HEK293 (cell line): ENCODE measurements at regions not wholly inside any gene's neighbourhood (a gene's known extent, or its start where the extent isn't known, plus 50 kb on each side); places are given as distances from the start of the nearest gene placed in this dataset.

ENCODE experiments used
- CTCF ChIA-PET: fragments of 350-600 bp; formaldehyde crosslinking; extraction: SDS; loops from one replicate; lab custom pipeline; 2021; ENCODE audit warnings: antibody characterized with exemption; lab: Yijun Ruan, JAX
- POLR2A ChIA-PET: fragments of 300-600 bp; formaldehyde crosslinking; extraction: SDS; loops from one replicate; lab custom pipeline; 2020; ENCODE audit warnings: antibody characterized with exemption, inconsistent platforms; lab: Yijun Ruan, JAX
- H3K27ac ChIP-seq: fragments of 200-500 bp; sonication (Bioruptor generic); 2 replicates; pipeline ENCODE4 v1.5.1; 2014; ENCODE audit warnings: low read depth, low read length, control low read depth, inconsistent platforms; ENCODE audit errors: extremely low read depth
- H3K36me3 ChIP-seq, 2 experiments: fragments of 200-500 bp in 1 of 2; sonication (Bioruptor generic) in 1 of 2; 1 replicate in 1 of 2; 2 replicates in 1 of 2; pipeline ENCODE4 v1.5.1; 2014 to 2017; ENCODE audit warnings: inconsistent platforms in 2 of 2, low read length in 2 of 2; ENCODE audit not compliant: control insufficient read depth in 2 of 2, insufficient read depth in 1 of 2
- H3K4me1 ChIP-seq: fragments of 200-500 bp; sonication (Bioruptor generic); 2 replicates; pipeline ENCODE4 v1.5.1; 2014; ENCODE audit warnings: mild to moderate bottlenecking, low read length, inconsistent platforms; ENCODE audit not compliant: control insufficient read depth, insufficient read depth
- H3K4me3 ChIP-seq: 2 replicates; pipeline ENCODE4 v1.5.1; 2011; ENCODE audit warnings: low read depth, mild to moderate bottlenecking, control low read depth, low read length, moderate library complexity
- H3K9me3 ChIP-seq: fragments of 200-500 bp; sonication (Bioruptor generic); 2 replicates; pipeline ENCODE4 v1.5.1; 2014; ENCODE audit warnings: low read depth, low read length, inconsistent platforms; ENCODE audit not compliant: control insufficient read depth, insufficient read depth
- ELK4 ChIP-seq: IDR thresholded peaks from 2 replicates; pipeline ENCODE4 v1.6.1; 2011; ENCODE audit warnings: mild to moderate bottlenecking, low read depth, low read length, borderline replicate concordance
- KLF9 ChIP-seq: fragments of 450-650 bp; formaldehyde crosslinking; IDR thresholded peaks from 2 replicates; pipeline ENCODE4 v1.5.1; 2016; ENCODE audit warnings: missing biosample characterization, missing genetic modification characterization, low read depth
- RBAK ChIP-seq: fragments of 450-650 bp; formaldehyde crosslinking; IDR thresholded peaks from 2 replicates; pipeline ENCODE4 v1.5.1; 2016; ENCODE audit warnings: missing biosample characterization, missing genetic modification characterization
- TRIM28 ChIP-seq: IDR thresholded peaks from 2 replicates; pipeline ENCODE4 v1.6.1; 2011; ENCODE audit warnings: low read length, control low read depth, borderline replicate concordance
- ZFP37 ChIP-seq: fragments of 450-650 bp; formaldehyde crosslinking; IDR thresholded peaks from 2 replicates; pipeline ENCODE4 v1.5.1; 2016; ENCODE audit warnings: missing biosample characterization, missing genetic modification characterization
- ZNF114 ChIP-seq: fragments of 450-650 bp; formaldehyde crosslinking; IDR thresholded peaks from 2 replicates; pipeline ENCODE4 v1.5.0; 2017; ENCODE audit warnings: missing biosample characterization, missing genetic modification characterization
- ZNF133 ChIP-seq: fragments of 450-650 bp; formaldehyde crosslinking; IDR thresholded peaks from 2 replicates; pipeline ENCODE4 v1.5.1; 2016; ENCODE audit warnings: missing biosample characterization, missing genetic modification characterization
- ZNF174 ChIP-seq: fragments of 450-650 bp; formaldehyde crosslinking; IDR thresholded peaks from 2 replicates; pipeline ENCODE4 v1.5.0; 2017; ENCODE audit warnings: missing biosample characterization, mild to moderate bottlenecking, missing genetic modification characterization
- ZNF311 ChIP-seq: fragments of 450-650 bp; formaldehyde crosslinking; IDR thresholded peaks from 2 replicates; pipeline ENCODE4 v1.5.1; 2017; ENCODE audit warnings: missing biosample characterization, missing genetic modification characterization, borderline replicate concordance
- ZNF48 ChIP-seq: fragments of 450-650 bp; formaldehyde crosslinking; IDR thresholded peaks from 2 replicates; pipeline ENCODE4 v1.5.1; 2016; ENCODE audit warnings: missing biosample characterization, missing genetic modification characterization
- ZNF488 ChIP-seq: fragments of 450-650 bp; formaldehyde crosslinking; IDR thresholded peaks from 2 replicates; pipeline ENCODE4 v1.5.1; 2016; ENCODE audit warnings: missing biosample characterization, missing genetic modification characterization
- ZNF501 ChIP-seq: fragments of 450-650 bp; formaldehyde crosslinking; IDR thresholded peaks from 2 replicates; pipeline ENCODE4 v1.5.1; 2016; ENCODE audit warnings: missing biosample characterization, missing genetic modification characterization
- ZNF518A ChIP-seq: fragments of 450-650 bp; formaldehyde crosslinking; conservative IDR thresholded peaks from 2 replicates; pipeline ENCODE4 v1.5.1; 2016; ENCODE audit warnings: low read depth, missing biosample characterization, missing genetic modification characterization
- ZNF623 ChIP-seq: fragments of 450-650 bp; formaldehyde crosslinking; IDR thresholded peaks from 2 replicates; pipeline ENCODE4 v1.5.1; 2016; ENCODE audit warnings: missing biosample characterization, missing genetic modification characterization
- ZNF654 ChIP-seq: fragments of 450-650 bp; formaldehyde crosslinking; IDR thresholded peaks from 2 replicates; pipeline ENCODE4 v1.5.1; 2016; ENCODE audit warnings: low read depth, missing biosample characterization, missing genetic modification characterization
- ZNF670 ChIP-seq: fragments of 450-650 bp; formaldehyde crosslinking; IDR thresholded peaks from 2 replicates; pipeline ENCODE4 v1.5.1; 2016; ENCODE audit warnings: missing biosample characterization, missing genetic modification characterization, low read depth
- ZNF701 ChIP-seq: fragments of 450-650 bp; formaldehyde crosslinking; IDR thresholded peaks from 2 replicates; pipeline ENCODE4 v1.5.1; 2016; ENCODE audit warnings: missing biosample characterization, missing genetic modification characterization
- ZNF704 ChIP-seq: fragments of 450-650 bp; formaldehyde crosslinking; IDR thresholded peaks from 2 replicates; pipeline ENCODE4 v1.5.1; 2016; ENCODE audit warnings: missing biosample characterization, missing genetic modification characterization
- ZNF843 ChIP-seq: fragments of 450-650 bp; formaldehyde crosslinking; IDR thresholded peaks from 2 replicates; pipeline ENCODE4 v1.5.1; 2016; ENCODE audit warnings: missing biosample characterization, missing genetic modification characterization
- ZXDB ChIP-seq: fragments of 450-650 bp; formaldehyde crosslinking; IDR thresholded peaks from 2 replicates; pipeline ENCODE4 v1.5.1; 2016; ENCODE audit warnings: missing biosample characterization, missing genetic modification characterization

GRCh38 chr15:70164910-70165715 is 67.4 kb upstream of the TLE3 start (continued):
- TF ChIP-seq ZNF518A (tag by site-specific recombination) (no peak), ZNF114 (tag by site-specific recombination) (no peak), ZNF501 (tag by site-specific recombination) (no peak), ZNF704 (tag by site-specific recombination) (no peak), ZNF488 (tag by site-specific recombination) (no peak), ZNF701 (no peak), ZNF654 (tag by site-specific recombination) (no peak)

GRCh38 chr15:70164156-70164900 is 66.6 kb upstream of the TLE3 start:
- CTCF ChIA-PET = no interaction called here
- Histone ChIP-seq H3K4me3 (no peak overlapping the region), H3K9me3 (no peaks in the 10 kb centered on the region), H3K36me3 (no peaks in the 10 kb centered on the region), H3K4me1 (no peaks in the 10 kb centered on the region), H3K27ac (no peak overlapping the region)
- TF ChIP-seq ZNF48 (tag by site-specific recombination) (no peak), ZXDB (tag by site-specific recombination) (no peak), ZNF623 (tag by site-specific recombination) (no peak), ZFP37 (no peak), ZNF133 (tag by site-specific recombination) (no peak), ZNF670 (tag by site-specific recombination) (no peak), ELK4 (no peak), KLF9 (tag by site-specific recombination) (no peak), TRIM28 (peak; percentile 68; the same call in 1 of the 2 replicates), ZNF311 (tag by site-specific recombination) (no peak), RBAK (tag by site-specific recombination) (peak; percentile 98), ZNF174 (tag by site-specific recombination) (no peak), ZNF654 (tag by site-specific recombination) (no peak), ZNF843 (tag by site-specific recombination) (no peak)
- POLR2A ChIA-PET = interaction anchor here (1.0 kb wide), 1 partner anchor 66 kb away, joined by 3 read pairs; the partner anchor contains the start of gene TLE3
